Cardiac muscle cell (in vitro differentiated cells and primary cell): ENCODE measurements at regions not wholly inside any gene's neighbourhood (a gene's known extent, or its start where the extent isn't known, plus 50 kb on each side); places are given as distances from the start of the nearest gene placed in this dataset.

Experiments used
- DNase-seq, 2 donors: peaks; one replicate each; pipeline versions ENCODE4 v3.0.0 to v3.0.0-alpha.2; 2010 to 2017; ENCODE audit warnings: low read depth in 1 of 2, low spot score in 1 of 2
- H3K27ac ChIP-seq: fragments of 200-600 bp; sonication (generic); 2 replicates; pipeline ENCODE4 v1.5.1; 2016
- H3K27me3 ChIP-seq: fragments of 200-600 bp; sonication (generic); 2 replicates; pipeline ENCODE4 v1.6.0; 2016; ENCODE audit warnings: control low read depth
- H3K36me3 ChIP-seq: fragments of 200-600 bp; sonication (generic); 2 replicates; pipeline ENCODE4 v1.5.1; 2016; ENCODE audit warnings: control low read depth
- H3K4me1 ChIP-seq: fragments of 200-600 bp; sonication (generic); 2 replicates; pipeline ENCODE4 v1.8.1; 2017; ENCODE audit warnings: low read depth, mild to moderate bottlenecking, mixed run types
- H3K4me3 ChIP-seq: fragments of 200-600 bp; sonication (generic); 2 replicates; pipeline ENCODE4 v1.5.1; 2016; ENCODE audit warnings: mild to moderate bottlenecking
- H3K9me3 ChIP-seq: fragments of 200-600 bp; sonication (generic); 2 replicates; pipeline ENCODE4 v1.5.1; 2017; ENCODE audit warnings: low read depth, mild to moderate bottlenecking, control low read depth
- TF ChIP-seq, protein P1 (sequence below): IDR thresholded peaks from 2 replicates; pipeline ENCODE4 v1.5.1; 2012; ENCODE audit warnings: low read depth, mild to moderate bottlenecking, low read length

DNA sequence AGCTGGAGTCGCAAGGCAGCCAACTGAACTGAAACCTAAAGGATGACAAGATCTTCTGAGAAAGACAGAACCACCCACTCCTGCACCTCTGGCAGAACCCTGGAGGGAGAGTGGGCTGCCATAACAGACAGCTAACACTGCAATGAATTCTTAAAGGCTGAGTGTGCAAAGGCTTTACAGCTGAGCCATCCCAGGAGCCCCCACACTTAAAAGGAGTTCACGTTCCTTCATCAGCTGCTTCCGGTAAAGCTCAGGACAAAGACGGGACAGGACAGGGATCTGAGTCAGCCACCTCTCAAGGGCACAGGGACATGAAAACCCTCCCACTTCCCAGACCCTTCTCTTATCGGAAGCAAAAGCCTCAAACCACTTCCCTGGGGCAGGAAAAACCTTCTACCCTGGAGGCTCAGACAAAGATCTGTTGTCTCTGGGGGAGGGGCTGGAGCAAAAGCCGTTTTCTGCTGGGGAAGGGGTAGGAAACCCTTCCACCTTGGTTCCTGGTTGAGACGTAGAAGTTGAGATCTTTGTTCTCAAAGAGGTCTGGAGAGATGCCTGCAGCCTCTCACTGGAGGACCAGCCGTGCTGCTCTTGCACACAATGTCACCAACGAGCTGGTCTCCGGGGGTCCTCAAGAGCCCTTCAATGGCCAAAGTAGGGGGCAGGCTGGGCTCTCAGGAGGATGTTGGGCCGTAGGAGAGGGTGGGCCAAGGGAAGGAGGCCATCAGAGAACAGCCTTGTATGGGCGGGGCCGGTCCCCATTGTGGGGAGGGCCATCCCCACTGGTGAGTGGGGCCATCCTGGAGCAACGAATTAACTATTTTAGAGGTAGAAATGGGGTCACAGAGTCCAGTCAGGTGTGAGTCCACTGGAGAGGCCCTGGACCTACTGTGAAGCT lies 452.4 kb downstream of the PTPRU start:
- H3K36me3 ChIP-seq, result no peaks in the 10 kb centered on the region
- TF ChIP-seq, protein P1, sequence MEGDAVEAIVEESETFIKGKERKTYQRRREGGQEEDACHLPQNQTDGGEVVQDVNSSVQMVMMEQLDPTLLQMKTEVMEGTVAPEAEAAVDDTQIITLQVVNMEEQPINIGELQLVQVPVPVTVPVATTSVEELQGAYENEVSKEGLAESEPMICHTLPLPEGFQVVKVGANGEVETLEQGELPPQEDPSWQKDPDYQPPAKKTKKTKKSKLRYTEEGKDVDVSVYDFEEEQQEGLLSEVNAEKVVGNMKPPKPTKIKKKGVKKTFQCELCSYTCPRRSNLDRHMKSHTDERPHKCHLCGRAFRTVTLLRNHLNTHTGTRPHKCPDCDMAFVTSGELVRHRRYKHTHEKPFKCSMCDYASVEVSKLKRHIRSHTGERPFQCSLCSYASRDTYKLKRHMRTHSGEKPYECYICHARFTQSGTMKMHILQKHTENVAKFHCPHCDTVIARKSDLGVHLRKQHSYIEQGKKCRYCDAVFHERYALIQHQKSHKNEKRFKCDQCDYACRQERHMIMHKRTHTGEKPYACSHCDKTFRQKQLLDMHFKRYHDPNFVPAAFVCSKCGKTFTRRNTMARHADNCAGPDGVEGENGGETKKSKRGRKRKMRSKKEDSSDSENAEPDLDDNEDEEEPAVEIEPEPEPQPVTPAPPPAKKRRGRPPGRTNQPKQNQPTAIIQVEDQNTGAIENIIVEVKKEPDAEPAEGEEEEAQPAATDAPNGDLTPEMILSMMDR, result no peak
- no peak overlapping the region for H3K27ac ChIP-seq
- no peak overlapping the region for H3K4me3 ChIP-seq
- peak in 1 of 2 donors; percentile 72 for DNase-seq
- H3K4me1 ChIP-seq, result no peaks in the 10 kb centered on the region
- H3K9me3 ChIP-seq, result no peaks in the 10 kb centered on the region
- peaks cover 3% of the 10 kb centered on the region for H3K27me3 ChIP-seq

DNA sequence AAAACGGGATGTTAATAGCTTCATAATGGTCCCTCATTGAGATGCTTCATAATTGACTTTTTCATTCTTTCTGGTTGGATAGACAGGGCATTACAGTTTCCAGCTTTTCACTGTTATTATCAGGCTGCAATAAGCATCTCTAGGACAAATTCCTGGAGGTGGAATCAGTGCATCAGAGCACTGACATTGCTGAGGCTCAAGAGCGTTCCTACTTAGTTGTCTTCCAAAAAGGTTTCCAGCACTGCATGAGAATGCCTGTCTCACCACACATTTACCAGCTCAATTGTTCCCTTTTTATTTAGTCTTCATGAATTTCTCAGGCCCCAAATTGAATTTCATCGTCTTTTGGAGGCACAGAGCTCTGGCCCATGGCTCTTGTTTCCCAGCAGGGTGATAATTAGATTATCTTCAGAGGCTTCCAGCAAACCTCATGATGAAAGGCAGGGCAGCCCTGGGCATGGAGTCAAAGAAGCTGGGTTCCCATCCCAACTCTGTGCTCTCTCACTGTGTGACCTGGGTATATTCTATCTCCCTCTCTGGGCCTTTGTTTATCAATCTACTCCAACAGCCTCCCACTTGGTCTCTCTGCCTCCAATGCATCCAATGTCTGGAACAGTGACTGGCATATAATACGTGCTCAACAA lies 451.4 kb downstream of the PTPRU start:
- Histone ChIP-seq H3K27ac (no peak overlapping the region), H3K4me1 (peaks cover 4% of the 10 kb centered on the region), H3K36me3 (no peaks in the 10 kb centered on the region), H3K9me3 (no peaks in the 10 kb centered on the region), H3K4me3 (no peak overlapping the region), H3K27me3 (peaks cover 3% of the 10 kb centered on the region)
- peak in 1 of 2 donors; percentile 27 for DNase-seq
- TF ChIP-seq, protein P1, result no peak

DNA sequence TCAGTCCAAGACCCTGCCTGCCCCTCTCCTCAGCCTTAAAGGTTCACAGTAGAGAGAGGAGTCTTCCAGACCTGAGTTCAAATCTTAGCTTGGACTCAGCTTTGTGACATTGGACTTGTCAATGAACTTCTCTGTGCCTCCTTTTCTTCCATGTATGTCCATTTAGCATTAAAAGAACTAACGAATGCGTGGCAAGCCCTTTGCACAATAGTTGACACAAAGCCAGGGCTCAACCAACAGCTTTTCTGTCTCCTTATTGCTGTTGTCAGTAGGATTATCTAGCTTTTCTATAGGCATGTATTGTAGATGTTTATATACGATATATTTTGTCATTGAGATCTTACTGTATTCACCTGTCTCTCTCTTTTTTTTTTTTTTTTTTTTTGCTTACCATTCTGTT lies 450.8 kb downstream of the PTPRU start:
- DNase-seq, result peak in 1 of 2 donors; percentile 55
- Histone ChIP-seq H3K9me3 (no peaks in the 10 kb centered on the region), H3K36me3 (no peaks in the 10 kb centered on the region), H3K27ac (no peak overlapping the region), H3K27me3 (peaks cover 3% of the 10 kb centered on the region), H3K4me3 (no peak overlapping the region), H3K4me1 (peaks cover 9% of the 10 kb centered on the region)
- TF ChIP-seq, protein P1, result no peak

DNA sequence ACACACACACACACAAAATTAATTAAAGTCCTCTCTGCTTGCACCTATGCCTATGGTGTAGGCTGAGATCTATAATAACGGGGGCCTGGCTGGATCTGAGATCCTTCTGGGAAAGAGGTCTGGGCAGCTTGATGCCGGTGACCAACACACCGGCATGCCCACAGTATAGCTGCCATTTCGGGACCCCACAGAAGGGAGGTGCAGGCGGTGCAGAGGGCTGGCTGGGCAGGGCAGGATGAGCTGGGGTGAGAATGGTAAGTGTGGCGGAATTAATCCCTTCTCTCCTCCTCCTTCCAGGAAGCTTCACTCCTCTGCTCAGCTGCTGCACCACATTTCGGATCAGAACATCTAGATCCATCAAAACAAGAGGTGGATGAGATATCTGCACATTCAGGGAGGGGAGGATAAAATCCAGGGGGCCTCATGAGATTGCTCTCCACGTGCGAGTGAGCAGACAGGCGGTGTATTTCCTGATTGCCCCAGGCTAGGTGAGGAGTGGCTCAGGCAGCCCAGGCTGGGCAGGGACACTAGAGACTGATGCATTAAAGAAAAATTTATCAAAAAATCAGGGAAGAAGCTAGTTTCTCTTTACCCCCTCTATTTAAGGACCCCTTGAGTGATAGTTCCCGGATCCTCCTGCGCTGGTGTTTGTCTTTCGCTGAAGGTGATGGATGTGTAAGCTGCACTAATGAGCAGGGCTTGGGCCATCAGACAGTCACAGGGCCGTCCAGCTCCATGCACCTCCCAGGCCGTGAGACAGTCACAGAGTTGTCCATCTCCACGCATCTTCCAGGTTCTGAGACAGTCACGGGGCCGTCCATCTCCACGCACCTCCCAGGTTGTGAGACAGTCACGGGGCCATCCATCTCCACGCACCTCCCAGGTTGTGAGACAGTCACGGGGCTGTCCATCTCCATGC lies 449.9 kb downstream of the PTPRU start:
- H3K27me3 ChIP-seq, result peaks cover 3% of the 10 kb centered on the region
- no peaks in the 10 kb centered on the region for H3K36me3 ChIP-seq
- no peak overlapping the region for H3K4me3 ChIP-seq
- H3K4me1 ChIP-seq, result peaks cover 9% of the 10 kb centered on the region
- no peak overlapping the region for H3K27ac ChIP-seq
- DNase-seq, result no peak
- H3K9me3 ChIP-seq, result no peaks in the 10 kb centered on the region
- TF ChIP-seq, protein P1, result no peak

DNA sequence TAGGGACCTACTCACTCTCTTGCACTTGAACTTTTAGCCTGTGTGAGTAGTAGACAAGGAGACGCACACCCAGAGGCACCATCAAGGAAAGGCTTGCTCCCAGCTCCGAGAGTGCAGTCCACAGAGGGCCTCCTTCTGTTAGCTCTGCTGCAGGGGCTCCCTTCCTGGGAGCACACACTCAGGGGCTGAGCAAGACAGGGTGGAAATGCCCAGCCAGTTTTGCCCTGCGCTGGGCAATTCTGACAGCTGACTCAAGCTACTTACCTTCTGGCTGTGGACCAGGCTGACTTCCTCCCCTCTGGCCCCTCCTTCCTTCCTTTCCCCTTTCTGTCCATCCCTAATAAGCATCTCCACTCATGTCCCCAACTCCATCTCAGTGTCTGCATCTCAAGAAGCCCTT lies 449.1 kb downstream of the PTPRU start:
- Histone ChIP-seq H3K4me1 (peaks cover 9% of the 10 kb centered on the region), H3K9me3 (no peaks in the 10 kb centered on the region), H3K36me3 (no peaks in the 10 kb centered on the region), H3K4me3 (no peak overlapping the region), H3K27ac (no peak overlapping the region), H3K27me3 (no peaks in the 10 kb centered on the region)
- no peak for DNase-seq
- TF ChIP-seq, protein P1, result no peak
